ENCODE measurements at regions not wholly inside any gene's neighbourhood (a gene's known extent, or its start where the extent isn't known, plus 50 kb on each side); places are given as distances from the start of the nearest gene placed in this dataset.

DNA sequence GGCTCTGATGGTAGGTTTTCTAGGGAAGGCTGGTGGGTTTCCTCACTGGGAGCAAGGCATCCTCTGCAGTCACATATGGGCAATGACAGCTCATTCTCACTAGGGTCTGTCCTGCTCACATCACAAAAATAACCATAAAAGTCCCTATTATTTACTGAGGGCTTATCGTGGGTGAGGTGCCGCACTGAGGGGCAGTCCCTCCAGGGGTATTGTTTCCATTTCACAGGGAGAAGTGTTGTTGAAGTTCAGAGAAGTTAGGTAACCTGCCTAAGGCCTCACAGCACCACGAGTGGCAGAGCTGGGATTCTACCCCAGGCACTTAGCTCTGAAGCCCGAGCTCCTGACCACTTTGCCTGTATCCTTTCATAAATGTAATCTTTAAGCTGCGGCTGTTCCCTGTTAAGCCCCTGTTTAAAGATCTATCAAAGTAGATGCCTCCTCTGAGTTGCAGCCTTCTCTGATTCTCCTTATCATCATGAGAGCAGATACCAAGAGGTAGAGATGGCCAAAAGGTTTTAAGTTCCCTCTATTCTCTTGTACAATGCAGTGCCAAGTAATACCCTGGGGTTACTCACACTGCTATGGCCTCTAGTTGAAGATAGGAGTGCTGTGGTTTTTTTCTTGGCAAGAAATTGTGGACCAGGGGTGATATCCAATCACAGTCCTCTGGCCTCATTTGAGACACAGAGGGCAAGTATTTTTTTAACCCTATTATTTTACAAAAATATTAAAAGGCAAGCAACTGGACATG is 107.0 kb downstream of the RPLP1 start:
- CTCF ChIA-PET = no interaction called here
- Histone ChIP-seq H3K36me3 (ENCODE audit: control insufficient read depth, insufficient read depth, low read length) (no peaks in the 10 kb centered on the region), H3K27ac (ENCODE audit: low read length) (no peak overlapping the region), H3K4me3 (ENCODE audit: low read depth in 2 of 2, low read length in 2 of 2) (no peak overlapping the region), H3K9me3 (ENCODE audit: control insufficient read depth, insufficient read depth, low read depth, low read length) (no peaks in the 10 kb centered on the region), H3K27me3 (ENCODE audit: control insufficient read depth, insufficient read depth, low read length) (no peaks in the 10 kb centered on the region), H3K4me1 (ENCODE audit: control insufficient read depth, insufficient read depth, low read length) (peaks cover 23% of the 10 kb centered on the region)
- in situ Hi-C loops (cut with HindIII; ENCODE audit: low pct_unique_long_range_greater_than_20kb, low sequenced_read_pairs) = no loop called here
- intact Hi-C loops (cut with micrococcal nuclease; ENCODE audit: unreplicated experiment) = no loop called here
- ATAC-seq (no peak), DNase-seq (ENCODE audit: low read depth, low spot score) (no peak)
- POLR2A ChIA-PET = no interaction called here
- no TSS peak for BruUV-seq (replicated peaks)
- TF ChIP-seq POLR2AphosphoS5 (IDR thresholded peaks at IDR 0.05; ENCODE audit: low read depth, low read length) (no peak), TCF7L2 (IDR thresholded peaks at IDR 0.05; ENCODE audit: low read depth, low read length) (no peak)
- TF ChIP-seq, protein P1, sequence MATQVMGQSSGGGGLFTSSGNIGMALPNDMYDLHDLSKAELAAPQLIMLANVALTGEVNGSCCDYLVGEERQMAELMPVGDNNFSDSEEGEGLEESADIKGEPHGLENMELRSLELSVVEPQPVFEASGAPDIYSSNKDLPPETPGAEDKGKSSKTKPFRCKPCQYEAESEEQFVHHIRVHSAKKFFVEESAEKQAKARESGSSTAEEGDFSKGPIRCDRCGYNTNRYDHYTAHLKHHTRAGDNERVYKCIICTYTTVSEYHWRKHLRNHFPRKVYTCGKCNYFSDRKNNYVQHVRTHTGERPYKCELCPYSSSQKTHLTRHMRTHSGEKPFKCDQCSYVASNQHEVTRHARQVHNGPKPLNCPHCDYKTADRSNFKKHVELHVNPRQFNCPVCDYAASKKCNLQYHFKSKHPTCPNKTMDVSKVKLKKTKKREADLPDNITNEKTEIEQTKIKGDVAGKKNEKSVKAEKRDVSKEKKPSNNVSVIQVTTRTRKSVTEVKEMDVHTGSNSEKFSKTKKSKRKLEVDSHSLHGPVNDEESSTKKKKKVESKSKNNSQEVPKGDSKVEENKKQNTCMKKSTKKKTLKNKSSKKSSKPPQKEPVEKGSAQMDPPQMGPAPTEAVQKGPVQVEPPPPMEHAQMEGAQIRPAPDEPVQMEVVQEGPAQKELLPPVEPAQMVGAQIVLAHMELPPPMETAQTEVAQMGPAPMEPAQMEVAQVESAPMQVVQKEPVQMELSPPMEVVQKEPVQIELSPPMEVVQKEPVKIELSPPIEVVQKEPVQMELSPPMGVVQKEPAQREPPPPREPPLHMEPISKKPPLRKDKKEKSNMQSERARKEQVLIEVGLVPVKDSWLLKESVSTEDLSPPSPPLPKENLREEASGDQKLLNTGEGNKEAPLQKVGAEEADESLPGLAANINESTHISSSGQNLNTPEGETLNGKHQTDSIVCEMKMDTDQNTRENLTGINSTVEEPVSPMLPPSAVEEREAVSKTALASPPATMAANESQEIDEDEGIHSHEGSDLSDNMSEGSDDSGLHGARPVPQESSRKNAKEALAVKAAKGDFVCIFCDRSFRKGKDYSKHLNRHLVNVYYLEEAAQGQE (IDR thresholded peaks at IDR 0.05; ENCODE audit: insufficient read depth in 1 of 2, low read depth in 2 of 2, low read length in 1 of 2) = no peak
- TF ChIP-seq, protein P2, sequence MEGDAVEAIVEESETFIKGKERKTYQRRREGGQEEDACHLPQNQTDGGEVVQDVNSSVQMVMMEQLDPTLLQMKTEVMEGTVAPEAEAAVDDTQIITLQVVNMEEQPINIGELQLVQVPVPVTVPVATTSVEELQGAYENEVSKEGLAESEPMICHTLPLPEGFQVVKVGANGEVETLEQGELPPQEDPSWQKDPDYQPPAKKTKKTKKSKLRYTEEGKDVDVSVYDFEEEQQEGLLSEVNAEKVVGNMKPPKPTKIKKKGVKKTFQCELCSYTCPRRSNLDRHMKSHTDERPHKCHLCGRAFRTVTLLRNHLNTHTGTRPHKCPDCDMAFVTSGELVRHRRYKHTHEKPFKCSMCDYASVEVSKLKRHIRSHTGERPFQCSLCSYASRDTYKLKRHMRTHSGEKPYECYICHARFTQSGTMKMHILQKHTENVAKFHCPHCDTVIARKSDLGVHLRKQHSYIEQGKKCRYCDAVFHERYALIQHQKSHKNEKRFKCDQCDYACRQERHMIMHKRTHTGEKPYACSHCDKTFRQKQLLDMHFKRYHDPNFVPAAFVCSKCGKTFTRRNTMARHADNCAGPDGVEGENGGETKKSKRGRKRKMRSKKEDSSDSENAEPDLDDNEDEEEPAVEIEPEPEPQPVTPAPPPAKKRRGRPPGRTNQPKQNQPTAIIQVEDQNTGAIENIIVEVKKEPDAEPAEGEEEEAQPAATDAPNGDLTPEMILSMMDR (IDR thresholded peaks at IDR 0.05) = no peak

DNA sequence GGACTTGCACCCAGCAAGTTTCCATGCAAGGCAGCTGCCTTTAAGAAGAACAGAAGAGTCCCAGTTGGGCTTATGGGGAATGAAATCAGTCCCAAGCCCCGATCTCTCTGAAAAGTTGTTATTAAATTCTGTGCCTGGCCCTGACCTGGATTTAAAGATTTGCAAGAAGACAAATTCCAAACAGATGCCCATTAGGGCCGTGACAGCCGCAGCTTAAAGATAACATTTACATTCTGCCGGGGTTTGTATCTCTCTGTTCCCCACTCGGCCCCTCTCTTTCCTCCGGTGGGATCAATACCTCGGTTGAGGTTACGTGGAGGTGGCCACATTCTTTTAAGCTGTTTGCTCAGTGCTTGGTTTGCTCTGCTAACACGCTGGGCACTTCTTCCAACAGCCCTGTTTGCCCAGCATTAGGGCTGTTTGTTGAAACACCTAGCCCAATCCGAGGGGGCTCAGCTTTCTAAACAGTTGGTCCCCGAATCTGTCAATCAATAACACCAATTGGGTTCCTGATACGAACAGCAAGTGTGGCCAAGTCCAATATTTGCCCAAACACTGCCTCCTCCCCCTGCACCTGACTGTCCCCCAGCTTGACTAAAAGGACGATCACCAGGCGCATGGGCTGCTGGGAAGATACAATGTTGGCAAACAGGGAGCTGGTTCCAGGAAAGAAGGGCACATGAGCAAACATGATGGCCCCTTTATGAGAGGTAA is 108.6 kb downstream of the RPLP1 start:
- ATAC-seq (no peak), DNase-seq (ENCODE audit: low read depth, low spot score) (no peak)
- Histone ChIP-seq H3K4me1 (ENCODE audit: control insufficient read depth, insufficient read depth, low read length) (peaks cover 16% of the 10 kb centered on the region), H3K27ac (ENCODE audit: low read length) (no peak overlapping the region), H3K27me3 (ENCODE audit: control insufficient read depth, insufficient read depth, low read length) (no peaks in the 10 kb centered on the region), H3K36me3 (ENCODE audit: control insufficient read depth, insufficient read depth, low read length) (no peaks in the 10 kb centered on the region), H3K4me3 (ENCODE audit: low read depth in 2 of 2, low read length in 2 of 2) (no peak overlapping the region), H3K9me3 (ENCODE audit: control insufficient read depth, insufficient read depth, low read depth, low read length) (no peaks in the 10 kb centered on the region)
- POLR2A ChIA-PET = no interaction called here
- TF ChIP-seq TCF7L2 (IDR thresholded peaks at IDR 0.05; ENCODE audit: low read depth, low read length) (no peak), POLR2AphosphoS5 (IDR thresholded peaks at IDR 0.05; ENCODE audit: low read depth, low read length) (no peak), SIN3A (IDR thresholded peaks at IDR 0.05; ENCODE audit: borderline replicate concordance, insufficient read depth, low read depth, low read length) (no peak)
- TF ChIP-seq, protein P2 (IDR thresholded peaks at IDR 0.05) = no peak
- TF ChIP-seq, protein P1 (IDR thresholded peaks at IDR 0.05; ENCODE audit: insufficient read depth in 1 of 2, low read depth in 2 of 2, low read length in 1 of 2) = no peak
- in situ Hi-C loops (cut with HindIII; ENCODE audit: low pct_unique_long_range_greater_than_20kb, low sequenced_read_pairs) = no loop called here
- intact Hi-C loops (cut with micrococcal nuclease; ENCODE audit: unreplicated experiment) = no loop called here
- BruUV-seq (replicated peaks) = no TSS peak
- CTCF ChIA-PET = no interaction called here
